GM12874 (cell line): ENCODE measurements at regions not wholly inside any gene's neighbourhood (a gene's known extent, or its start where the extent isn't known, plus 50 kb on each side); places are given as distances from the start of the nearest gene placed in this dataset.

ENCODE experiments used
- TF ChIP-seq, protein P1 (sequence below): IDR thresholded peaks from 2 replicates; pipeline ENCODE4 v1.5.1; 2011; ENCODE audit warnings: low read depth, mild to moderate bottlenecking, control low read depth, low read length, moderate library complexity; ENCODE audit not compliant: insufficient read depth

DNA sequence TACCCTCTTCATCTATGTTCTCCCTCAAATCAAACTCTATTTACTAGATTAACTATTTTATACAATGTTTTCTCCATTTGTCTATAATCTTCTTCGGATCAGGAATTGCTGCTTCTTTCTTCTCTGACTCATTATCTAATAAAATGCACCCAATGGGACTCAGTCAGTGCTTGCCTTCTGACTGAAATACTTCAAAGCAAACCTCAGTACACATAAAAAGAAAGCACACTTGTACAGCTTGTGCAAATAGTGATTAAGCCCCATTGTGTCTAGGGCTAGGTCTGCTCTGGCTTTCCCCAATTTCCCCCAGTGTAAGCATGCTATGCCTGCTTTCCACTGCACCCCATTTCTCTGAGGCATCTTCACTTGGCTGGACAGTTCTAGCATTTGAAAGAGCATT is 118.6 kb upstream of the C11orf87 start:
- TF ChIP-seq, protein P1, sequence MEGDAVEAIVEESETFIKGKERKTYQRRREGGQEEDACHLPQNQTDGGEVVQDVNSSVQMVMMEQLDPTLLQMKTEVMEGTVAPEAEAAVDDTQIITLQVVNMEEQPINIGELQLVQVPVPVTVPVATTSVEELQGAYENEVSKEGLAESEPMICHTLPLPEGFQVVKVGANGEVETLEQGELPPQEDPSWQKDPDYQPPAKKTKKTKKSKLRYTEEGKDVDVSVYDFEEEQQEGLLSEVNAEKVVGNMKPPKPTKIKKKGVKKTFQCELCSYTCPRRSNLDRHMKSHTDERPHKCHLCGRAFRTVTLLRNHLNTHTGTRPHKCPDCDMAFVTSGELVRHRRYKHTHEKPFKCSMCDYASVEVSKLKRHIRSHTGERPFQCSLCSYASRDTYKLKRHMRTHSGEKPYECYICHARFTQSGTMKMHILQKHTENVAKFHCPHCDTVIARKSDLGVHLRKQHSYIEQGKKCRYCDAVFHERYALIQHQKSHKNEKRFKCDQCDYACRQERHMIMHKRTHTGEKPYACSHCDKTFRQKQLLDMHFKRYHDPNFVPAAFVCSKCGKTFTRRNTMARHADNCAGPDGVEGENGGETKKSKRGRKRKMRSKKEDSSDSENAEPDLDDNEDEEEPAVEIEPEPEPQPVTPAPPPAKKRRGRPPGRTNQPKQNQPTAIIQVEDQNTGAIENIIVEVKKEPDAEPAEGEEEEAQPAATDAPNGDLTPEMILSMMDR: no peak

DNA sequence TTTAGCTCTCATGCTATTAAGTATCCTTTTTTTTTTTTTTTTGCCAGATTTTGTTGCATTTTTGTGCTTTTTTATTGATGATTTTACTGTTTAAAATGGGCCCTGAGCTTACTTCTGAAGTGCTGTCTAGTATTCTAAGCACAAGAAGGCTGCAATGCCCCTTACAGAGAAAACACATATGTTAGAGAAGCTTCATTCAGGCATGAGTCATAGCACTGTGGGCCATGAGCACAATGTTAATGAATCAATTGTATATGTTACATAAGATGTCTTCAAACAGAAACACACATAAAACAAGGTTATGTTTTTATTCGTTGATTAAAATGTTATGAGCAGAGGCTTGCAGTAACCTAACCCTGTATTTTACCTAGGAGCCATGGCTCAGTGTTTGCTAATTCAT is 117.8 kb upstream of the C11orf87 start:
- TF ChIP-seq, protein P1: no peak

DNA sequence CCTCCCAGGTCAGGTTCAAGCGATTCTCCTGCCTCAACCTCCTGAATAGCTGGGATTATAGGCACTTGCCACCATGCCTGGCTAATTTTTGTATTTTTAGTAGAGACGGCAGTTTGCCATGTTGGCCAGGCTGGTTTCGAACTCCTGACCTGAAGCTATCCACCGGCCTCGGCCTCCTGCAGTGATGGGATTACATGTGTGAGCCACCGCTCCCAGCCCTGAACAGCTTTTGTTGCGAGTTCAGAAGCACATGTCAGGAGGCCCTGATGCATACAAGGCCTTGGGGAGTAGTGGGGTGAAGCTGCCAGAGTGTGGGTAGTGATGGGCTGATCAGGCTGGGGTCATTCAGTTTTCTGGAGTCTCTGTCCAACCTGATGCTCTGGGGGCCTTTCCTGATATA is 117.0 kb upstream of the C11orf87 start:
- TF ChIP-seq, protein P1: no peak

DNA sequence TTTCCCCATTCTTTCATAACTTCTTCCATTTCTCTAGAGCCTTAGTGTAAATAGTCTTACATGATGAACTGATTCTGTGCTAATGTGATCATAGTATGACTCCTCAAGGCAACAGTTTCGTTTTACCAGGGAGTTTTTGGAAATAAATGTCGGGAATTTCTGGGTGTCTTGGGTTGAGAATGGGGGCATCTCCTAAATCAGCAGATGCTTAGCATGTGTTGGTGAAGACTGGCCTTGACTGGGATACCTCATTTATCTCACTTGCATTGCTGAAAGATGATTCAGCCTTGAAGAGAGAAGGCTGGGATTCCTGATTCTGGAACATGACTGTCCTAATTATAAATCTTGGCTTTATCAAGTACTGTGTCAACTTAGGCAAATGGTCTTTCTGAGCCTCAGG is 115.7 kb upstream of the C11orf87 start:
- TF ChIP-seq, protein P1: no peak

DNA sequence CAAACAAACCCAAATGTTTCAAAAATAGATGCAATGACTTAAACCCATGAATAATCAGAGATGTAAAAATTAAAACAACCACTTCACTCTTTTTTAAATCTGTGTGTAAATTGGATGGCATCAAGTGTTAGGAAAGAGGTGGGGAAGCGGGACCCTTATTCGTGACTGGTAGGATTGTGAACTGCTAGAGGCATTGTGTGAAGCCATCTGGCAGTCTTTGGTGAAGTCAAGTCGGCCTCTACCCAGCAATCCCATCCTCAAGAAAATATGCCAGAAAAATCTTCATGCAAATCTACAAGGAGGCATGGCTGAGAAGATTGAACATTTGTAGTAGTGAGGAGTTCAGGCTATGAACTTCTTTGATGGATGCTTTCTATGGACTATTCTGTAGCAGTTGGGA is 114.6 kb upstream of the C11orf87 start:
- TF ChIP-seq, protein P1: no peak

DNA sequence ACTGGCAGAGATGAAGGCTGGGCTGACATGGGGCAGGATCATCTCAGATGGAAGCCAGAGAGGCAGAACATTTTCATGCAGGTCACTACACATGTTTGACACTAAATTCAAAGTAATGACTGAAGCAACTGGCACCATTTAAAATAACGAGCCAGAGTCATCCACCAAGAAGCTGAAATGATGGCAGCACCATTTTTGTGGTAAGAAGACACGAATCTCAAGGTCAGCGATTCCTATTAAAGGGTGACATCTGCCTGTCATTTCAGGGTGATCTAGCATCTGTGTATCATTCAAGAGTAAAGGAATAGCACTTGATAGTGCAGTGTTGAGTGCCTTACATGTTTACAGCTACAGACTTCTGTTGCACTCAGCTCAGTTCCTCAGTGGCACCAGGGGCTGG is 113.4 kb upstream of the C11orf87 start:
- TF ChIP-seq, protein P1: no peak

DNA sequence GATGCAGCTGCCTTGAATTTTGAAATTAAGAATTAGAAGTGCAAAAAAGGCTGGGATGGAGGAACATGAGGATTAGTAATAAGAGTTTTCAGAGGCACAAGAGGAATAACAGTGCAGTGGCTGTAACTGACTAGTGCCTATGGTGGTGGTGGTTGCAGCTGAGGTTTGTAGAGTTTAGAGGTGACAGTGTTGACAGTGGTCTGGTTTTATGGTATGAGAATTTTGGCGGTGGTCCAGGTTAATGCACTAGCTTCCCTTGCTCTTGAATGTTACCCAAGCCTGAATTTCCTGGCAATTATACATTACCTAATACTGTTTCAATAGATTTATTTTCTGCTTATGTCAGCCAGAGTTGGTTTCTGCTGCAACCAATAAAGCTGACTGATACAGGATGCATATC is 112.8 kb upstream of the C11orf87 start:
- TF ChIP-seq, protein P1: no peak

DNA sequence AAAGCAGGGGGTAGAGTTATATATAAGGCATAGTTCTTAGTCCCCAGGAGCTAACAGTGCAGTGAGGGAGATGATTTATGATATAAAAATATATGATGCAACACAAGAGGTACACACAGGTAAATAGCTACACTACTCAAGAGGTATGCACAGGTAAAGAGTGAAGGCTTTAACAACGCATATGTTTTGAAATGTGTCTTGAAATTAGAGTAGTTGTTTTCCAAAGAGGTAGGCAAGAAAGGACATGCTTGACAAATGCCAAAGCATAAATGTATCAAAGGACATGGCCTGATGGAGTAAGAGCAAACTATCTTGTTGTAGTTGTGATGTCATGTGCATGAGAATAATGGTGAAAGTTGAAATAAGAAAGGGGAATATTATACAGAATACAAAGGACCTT is 104.3 kb upstream of the C11orf87 start:
- TF ChIP-seq, protein P1: no peak
